Vagina (tissue), 2 donors: ENCODE measurements at regions not wholly inside any gene's neighbourhood (a gene's known extent, or its start where the extent isn't known, plus 50 kb on each side); places are given as distances from the start of the nearest gene placed in this dataset.
"Not testable (repeated sequence)": the region's sequence is repeated elsewhere in the genome, so short reads cannot be mapped to it uniquely, and the experiment has no call there.

Experiments used
- DNase-seq, 2 donors: peaks; one replicate each; pipeline ENCODE4 v3.0.0-alpha.2; 2017; ENCODE audit errors: extremely low spot score in 2 of 2
- H3K27ac ChIP-seq: fragments of 200-600 bp; sonication (generic); one replicate; pipeline ENCODE4 v1.5.1; 2019
- H3K27me3 ChIP-seq: fragments of 200-600 bp; sonication (generic); one replicate; pipeline ENCODE4 v1.5.1; 2019
- H3K36me3 ChIP-seq, 2 donors: fragments of 200-600 bp; sonication (generic); one replicate each; pipeline ENCODE4 v1.5.1; 2017 to 2019
- H3K4me1 ChIP-seq: fragments of 200-600 bp; sonication (generic); one replicate; pipeline ENCODE4 v1.5.1; 2019
- H3K4me3 ChIP-seq, 2 donors: fragments of 200-600 bp; sonication (generic); 1 replicate in 1 of 2; 2 replicates in 1 of 2; pipeline ENCODE4 v1.5.1; 2016 to 2019
- H3K9me3 ChIP-seq: fragments of 200-600 bp; sonication (generic); one replicate; pipeline ENCODE4 v1.5.1; 2019
- POLR2A ChIP-seq, 2 donors: fragments of 450-650 bp; IDR thresholded peaks; one replicate each; pipeline ENCODE4 v1.6.1; 2017; ENCODE audit warnings: antibody characterized with exemption in 2 of 2, mild to moderate bottlenecking in 2 of 2, moderate library complexity in 2 of 2
- POLR2AphosphoS5 ChIP-seq, 2 donors: sonication (generic); formaldehyde crosslinking; IDR thresholded peaks; one replicate each; pipeline ENCODE4 v1.9.0; 2017; ENCODE audit warnings: antibody characterized with exemption in 2 of 2, mild to moderate bottlenecking in 2 of 2, low read depth in 1 of 2; ENCODE audit not compliant: insufficient read depth in 1 of 2
- intact Hi-C: fragments of 100-400 bp; cut with DNase I; formaldehyde crosslinking; loops from one replicate; pipeline ENCODE4 v1.15.1; 2023
- TF ChIP-seq, protein P1 (sequence below), 3 experiments: fragments of 450-650 bp in 2 of 3; fragments of 200-600 bp in 1 of 3; sonication (generic) in 1 of 3; IDR thresholded peaks; one replicate each; pipeline ENCODE4 v1.5.1; 2017 to 2019; ENCODE audit warnings: antibody characterized with exemption in 3 of 3, mild to moderate bottlenecking in 2 of 3, moderate library complexity in 2 of 3

DNA sequence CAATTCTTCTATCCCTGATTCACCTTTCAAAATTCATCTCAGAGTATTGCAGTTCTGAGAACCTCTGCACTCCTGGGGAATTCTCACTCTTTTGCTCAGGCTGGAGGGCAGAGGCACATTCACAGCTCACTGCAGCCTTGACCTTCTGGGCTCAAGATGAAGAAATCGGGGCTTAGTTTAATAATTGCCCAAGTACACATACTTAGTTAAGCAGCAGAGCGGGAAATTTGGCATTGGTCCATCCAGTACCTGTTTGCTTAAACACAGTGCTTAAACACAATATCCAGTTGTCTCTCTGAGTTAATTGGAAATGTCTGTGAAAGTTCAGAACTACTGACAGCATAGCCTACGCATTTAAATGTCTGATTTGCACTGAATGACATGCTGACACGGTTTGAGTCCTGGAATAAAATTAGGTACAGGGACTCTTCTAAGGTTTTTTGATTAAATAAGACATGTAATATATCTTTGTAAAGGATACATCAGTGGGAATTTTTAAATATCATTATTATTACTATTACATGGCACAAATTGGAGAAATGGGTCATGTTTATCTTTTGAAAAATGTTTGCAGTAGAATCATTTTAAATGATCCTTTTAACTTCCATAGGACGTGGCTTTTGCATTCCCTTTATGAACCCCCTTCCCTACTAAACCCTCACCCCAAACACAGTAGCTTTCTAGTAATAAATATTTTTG, 337.4 kb downstream of the SRGAP2C start:
- Histone ChIP-seq H3K4me1 (peaks cover 7% of the 10 kb centered on the region), H3K4me3 (no peak overlapping the region), H3K27ac (no peak overlapping the region), H3K27me3 (no peaks in the 10 kb centered on the region), H3K9me3 (no peaks in the 10 kb centered on the region), H3K36me3 (no peaks in the 10 kb centered on the region)
- DNase-seq, result no peak
- TF ChIP-seq POLR2A (IDR thresholded peaks at IDR 0.05) (no peak), POLR2AphosphoS5 (IDR thresholded peaks at IDR 0.05; ENCODE audit: insufficient read depth in 1 of 2, low read depth in 1 of 2) (no peak)
- TF ChIP-seq, protein P1, sequence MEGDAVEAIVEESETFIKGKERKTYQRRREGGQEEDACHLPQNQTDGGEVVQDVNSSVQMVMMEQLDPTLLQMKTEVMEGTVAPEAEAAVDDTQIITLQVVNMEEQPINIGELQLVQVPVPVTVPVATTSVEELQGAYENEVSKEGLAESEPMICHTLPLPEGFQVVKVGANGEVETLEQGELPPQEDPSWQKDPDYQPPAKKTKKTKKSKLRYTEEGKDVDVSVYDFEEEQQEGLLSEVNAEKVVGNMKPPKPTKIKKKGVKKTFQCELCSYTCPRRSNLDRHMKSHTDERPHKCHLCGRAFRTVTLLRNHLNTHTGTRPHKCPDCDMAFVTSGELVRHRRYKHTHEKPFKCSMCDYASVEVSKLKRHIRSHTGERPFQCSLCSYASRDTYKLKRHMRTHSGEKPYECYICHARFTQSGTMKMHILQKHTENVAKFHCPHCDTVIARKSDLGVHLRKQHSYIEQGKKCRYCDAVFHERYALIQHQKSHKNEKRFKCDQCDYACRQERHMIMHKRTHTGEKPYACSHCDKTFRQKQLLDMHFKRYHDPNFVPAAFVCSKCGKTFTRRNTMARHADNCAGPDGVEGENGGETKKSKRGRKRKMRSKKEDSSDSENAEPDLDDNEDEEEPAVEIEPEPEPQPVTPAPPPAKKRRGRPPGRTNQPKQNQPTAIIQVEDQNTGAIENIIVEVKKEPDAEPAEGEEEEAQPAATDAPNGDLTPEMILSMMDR (IDR thresholded peaks at IDR 0.05), result no peak
- intact Hi-C loops, result no loop called here

DNA sequence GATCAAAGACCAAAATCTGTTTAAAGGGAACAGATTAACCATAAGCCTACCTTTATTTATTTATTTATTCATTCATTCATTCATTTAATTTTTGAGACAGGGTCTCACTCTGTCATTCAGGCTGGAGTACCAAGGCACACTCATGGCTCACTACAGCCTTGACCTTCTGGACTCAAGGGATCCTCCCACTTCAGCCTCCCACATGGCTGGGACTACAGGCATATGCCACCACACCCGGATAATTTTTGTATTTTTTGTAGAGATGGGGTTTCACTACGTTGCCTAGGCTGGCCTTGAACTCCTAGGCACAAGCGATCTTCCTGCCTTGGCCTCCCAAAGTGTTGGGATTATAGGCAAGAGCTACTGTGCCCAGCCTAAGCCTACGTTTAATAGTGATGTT, 338.3 kb downstream of the SRGAP2C start:
- intact Hi-C loops, DNase-seq, H3K4me3 ChIP-seq, H3K4me1 ChIP-seq, H3K9me3 ChIP-seq, H3K27ac ChIP-seq, H3K27me3 ChIP-seq, H3K36me3 ChIP-seq: not testable (repeated sequence)

DNA sequence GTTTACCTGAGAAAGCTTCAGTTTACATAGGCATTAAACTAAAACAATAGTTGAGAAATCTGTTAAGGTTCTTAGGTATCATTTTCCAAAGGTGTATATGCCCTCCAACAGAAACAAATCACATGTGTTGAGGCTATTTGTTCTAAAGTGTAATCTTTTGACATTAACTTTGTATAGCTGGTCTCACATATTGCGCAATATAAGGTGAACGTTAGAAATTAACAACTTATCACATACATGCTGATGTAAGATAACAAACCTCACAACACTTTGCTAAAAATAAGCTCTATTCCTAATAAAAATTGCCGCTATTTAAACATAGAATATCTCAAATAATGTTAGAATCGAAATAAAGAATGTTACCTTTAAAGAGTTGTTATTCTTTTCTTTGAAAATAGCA, 340.6 kb downstream of the SRGAP2C start:
- Histone ChIP-seq H3K27ac (no peak overlapping the region), H3K9me3 (no peaks in the 10 kb centered on the region), H3K4me3 (no peak overlapping the region), H3K36me3 (no peaks in the 10 kb centered on the region), H3K4me1 (no peaks in the 10 kb centered on the region), H3K27me3 (no peaks in the 10 kb centered on the region)
- intact Hi-C loops, result no loop called here
- no peak for DNase-seq
- TF ChIP-seq, protein P1 (IDR thresholded peaks at IDR 0.05), result no peak
- TF ChIP-seq POLR2A (IDR thresholded peaks at IDR 0.05) (no peak), POLR2AphosphoS5 (IDR thresholded peaks at IDR 0.05; ENCODE audit: insufficient read depth in 1 of 2, low read depth in 1 of 2) (no peak)

DNA sequence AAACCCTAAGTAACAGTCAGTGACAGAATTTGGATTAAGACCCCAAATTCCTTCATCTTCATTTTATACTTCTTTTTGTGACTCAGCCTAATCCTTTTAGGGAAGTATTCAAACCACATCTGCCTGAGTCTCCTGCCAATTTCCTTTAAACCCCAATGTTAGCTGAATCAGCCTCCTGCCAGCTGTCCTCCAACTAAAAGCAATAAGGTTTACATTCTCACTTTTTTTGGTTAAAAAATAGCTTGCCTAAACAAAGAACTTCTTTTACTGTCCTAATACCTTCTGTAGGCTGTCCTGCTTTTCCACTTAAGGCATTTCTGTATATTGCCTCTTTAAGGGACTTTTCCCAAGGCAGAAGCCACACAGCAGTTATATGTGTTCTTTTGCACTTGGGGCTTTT, 344.2 kb downstream of the SRGAP2C start:
- H3K36me3 ChIP-seq, H3K4me3 ChIP-seq, H3K4me1 ChIP-seq, DNase-seq, intact Hi-C loops, H3K9me3 ChIP-seq, H3K27me3 ChIP-seq, H3K27ac ChIP-seq: not testable (repeated sequence)

DNA sequence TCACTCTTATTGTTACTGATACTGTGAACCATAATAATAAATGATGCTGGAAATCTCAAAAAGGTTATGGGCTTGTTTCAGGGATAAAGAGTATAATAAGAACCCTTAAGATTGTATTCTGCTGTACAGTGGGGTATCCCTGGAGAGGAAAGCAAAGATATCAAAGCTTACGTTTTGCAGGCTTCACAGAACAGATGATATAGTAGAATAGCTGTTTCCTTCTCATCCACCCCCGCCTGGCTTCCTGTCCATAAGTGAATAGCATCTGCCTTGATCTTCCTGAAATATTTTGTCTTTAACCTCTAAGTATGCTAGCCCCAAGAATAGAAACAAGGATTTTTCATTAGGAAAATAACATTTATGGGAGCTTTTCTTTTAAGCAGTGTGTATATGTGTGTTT, 345.3 kb downstream of the SRGAP2C start:
- H3K36me3 ChIP-seq, H3K9me3 ChIP-seq: not testable (repeated sequence)

DNA sequence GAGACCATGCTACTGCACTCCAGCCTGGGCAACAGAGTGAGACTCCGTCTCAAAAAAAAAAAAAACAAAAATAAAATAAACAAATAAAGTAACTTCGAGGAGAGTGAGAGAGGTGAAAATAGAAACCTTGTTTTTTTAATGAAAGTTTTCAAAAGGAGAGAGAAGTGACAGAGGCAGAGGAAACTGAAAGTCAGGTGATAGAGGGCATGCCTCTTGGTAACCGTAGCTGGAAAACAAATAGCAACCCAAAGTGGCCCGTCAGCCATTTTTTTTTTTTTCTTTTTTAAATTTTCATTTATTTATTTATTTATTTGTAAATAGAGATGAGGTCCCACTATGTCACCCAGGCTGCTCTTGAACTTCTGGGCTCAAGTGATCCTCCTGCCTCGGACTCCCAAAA, 347.0 kb downstream of the SRGAP2C start:
- H3K36me3 ChIP-seq, H3K4me1 ChIP-seq, H3K27ac ChIP-seq, H3K4me3 ChIP-seq, intact Hi-C loops, DNase-seq, H3K9me3 ChIP-seq, H3K27me3 ChIP-seq: not testable (repeated sequence)

More for the DNA sequence above, 345.3 kb downstream of the SRGAP2C start:
- H3K4me1 ChIP-seq, DNase-seq, H3K27ac ChIP-seq, intact Hi-C loops, H3K4me3 ChIP-seq, H3K27me3 ChIP-seq: not testable (repeated sequence)

DNA sequence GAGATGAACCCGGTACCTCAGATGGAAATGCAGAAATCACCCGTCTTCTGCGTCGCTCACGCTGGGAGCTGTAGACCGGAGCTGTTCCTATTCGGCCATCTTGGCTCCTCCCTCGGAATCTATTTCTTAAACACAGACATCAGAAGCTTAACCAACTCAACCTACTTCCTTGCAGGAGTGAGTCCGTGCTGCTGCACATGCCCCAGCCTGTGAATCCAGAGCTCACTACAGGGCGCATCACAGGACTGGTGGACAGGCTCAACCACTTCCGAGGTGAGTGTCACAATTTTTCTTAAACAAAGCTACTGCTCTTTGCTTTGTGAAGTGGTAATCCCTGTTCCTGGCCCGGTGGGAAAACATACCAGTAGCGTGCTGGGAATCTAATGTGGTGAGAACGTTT, 353.4 kb downstream of the SRGAP2C start:
- H3K9me3 ChIP-seq, H3K4me1 ChIP-seq, DNase-seq, H3K27me3 ChIP-seq, H3K27ac ChIP-seq, H3K4me3 ChIP-seq, intact Hi-C loops, H3K36me3 ChIP-seq: not testable (repeated sequence)
